HFF-Myc (cell line): ENCODE measurements at regions not wholly inside any gene's neighbourhood (a gene's known extent, or its start where the extent isn't known, plus 50 kb on each side); places are given as distances from the start of the nearest gene placed in this dataset.
"Not testable (repeated sequence)": the region's sequence is repeated elsewhere in the genome, so short reads cannot be mapped to it uniquely, and the experiment has no call there.

Experiments used
- DNase-seq: peaks from one replicate; pipeline ENCODE4 v3.0.0-alpha.2; 2011; ENCODE audit warnings: low read depth; ENCODE audit errors: extremely low read depth
- H3K4me3 ChIP-seq: replicated peaks from 2 replicates; pipeline ENCODE4 v1.5.1; 2011; ENCODE audit warnings: low read depth, mild to moderate bottlenecking, control low read depth, low read length
- TF ChIP-seq, protein P1 (sequence below): IDR thresholded peaks from 2 replicates; pipeline ENCODE4 v1.5.1; 2012; ENCODE audit warnings: mild to moderate bottlenecking, low read depth, low read length, control low read depth; ENCODE audit errors: missing control alignments

GRCh38 chr13:79987761-79988160, 353.2 kb downstream of the SPRY2 start:
- H3K4me3 ChIP-seq: no peak overlapping the region
- no peak for DNase-seq
- TF ChIP-seq, protein P1, sequence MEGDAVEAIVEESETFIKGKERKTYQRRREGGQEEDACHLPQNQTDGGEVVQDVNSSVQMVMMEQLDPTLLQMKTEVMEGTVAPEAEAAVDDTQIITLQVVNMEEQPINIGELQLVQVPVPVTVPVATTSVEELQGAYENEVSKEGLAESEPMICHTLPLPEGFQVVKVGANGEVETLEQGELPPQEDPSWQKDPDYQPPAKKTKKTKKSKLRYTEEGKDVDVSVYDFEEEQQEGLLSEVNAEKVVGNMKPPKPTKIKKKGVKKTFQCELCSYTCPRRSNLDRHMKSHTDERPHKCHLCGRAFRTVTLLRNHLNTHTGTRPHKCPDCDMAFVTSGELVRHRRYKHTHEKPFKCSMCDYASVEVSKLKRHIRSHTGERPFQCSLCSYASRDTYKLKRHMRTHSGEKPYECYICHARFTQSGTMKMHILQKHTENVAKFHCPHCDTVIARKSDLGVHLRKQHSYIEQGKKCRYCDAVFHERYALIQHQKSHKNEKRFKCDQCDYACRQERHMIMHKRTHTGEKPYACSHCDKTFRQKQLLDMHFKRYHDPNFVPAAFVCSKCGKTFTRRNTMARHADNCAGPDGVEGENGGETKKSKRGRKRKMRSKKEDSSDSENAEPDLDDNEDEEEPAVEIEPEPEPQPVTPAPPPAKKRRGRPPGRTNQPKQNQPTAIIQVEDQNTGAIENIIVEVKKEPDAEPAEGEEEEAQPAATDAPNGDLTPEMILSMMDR: no peak

GRCh38 chr13:79987323-79987722, 353.6 kb downstream of the SPRY2 start:
- no peak for DNase-seq
- H3K4me3 ChIP-seq: no peak overlapping the region
- TF ChIP-seq, protein P1: no peak

GRCh38 chr13:79986890-79987289, 354.0 kb downstream of the SPRY2 start:
- no peak for DNase-seq
- TF ChIP-seq, protein P1: no peak
- H3K4me3 ChIP-seq: no peak overlapping the region

GRCh38 chr13:79974935-79975650, 365.8 kb downstream of the SPRY2 start:
- H3K4me3 ChIP-seq, DNase-seq: not testable (repeated sequence)

DNA sequence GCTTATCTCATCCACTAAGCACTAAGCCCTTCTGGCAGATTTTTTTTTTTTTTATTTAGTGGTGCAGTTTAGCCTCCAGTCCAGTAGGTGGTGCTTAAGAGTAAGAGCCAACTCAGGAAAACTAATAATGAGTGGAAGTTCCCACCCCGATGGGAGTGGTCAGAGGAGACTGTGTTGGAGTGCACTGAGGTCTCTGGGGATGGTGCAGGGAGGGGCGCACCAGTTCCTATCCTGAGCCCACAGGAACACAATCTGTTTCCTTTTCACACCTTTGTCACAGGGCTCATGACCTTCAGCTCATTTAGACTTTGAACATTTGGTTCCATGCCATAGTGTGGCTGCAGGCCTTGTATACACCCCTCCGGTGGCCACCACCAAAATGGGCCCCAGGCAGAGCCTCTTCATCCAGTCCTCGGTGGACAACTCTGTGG, 367.4 kb downstream of the SPRY2 start:
- DNase-seq: no peak
- no peak overlapping the region for H3K4me3 ChIP-seq
- TF ChIP-seq, protein P1: peak; percentile 52

DNA sequence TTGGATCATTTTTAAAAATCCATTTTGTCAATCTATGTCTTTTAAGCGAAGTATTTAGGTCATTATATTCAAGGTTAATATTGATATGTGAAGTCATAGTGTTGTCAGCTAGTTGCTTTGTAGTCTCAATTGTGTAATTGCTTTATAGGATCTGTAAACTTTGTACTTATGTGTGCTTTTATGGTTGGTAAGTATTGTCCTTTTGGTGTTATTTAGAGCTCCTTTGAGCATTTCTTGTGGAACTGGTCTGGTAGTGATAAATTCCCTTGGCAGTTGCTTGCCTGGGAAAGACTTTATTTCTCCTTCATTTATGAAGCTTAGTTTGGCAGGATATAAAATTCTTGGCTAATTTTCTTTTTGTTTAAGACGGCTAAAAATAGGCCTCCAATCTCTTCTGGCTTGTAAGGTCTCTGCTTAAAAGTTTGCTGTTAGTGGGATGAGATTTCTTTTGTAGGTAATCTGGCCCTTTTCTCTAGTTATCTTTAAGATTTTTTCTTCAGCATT, 368.8 kb downstream of the SPRY2 start:
- H3K4me3 ChIP-seq: no peak overlapping the region
- no peak for DNase-seq
- TF ChIP-seq, protein P1: no peak

DNA sequence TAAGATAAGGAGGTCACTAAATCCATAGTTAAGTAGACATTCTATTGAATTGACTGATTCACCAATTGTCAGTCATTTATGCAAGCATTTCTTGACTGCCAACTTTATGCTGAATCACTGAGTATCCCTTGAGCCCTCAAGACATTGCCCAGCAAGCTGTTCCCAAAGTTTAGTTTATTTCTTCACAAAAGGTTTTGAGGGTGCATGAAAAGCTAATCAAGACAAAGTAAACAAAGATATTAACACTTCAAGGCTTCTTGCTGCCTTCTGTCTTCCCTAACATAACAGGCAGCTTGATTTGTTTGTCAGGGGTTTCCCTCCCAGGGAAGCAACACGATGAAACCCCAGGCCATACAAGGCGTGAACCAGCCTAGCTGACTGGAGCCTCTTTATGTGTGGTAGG, 374.4 kb downstream of the SPRY2 start:
- H3K4me3 ChIP-seq: no peak overlapping the region

More for the DNA sequence above, 374.4 kb downstream of the SPRY2 start:
- TF ChIP-seq, protein P1: no peak
- DNase-seq: no peak
